Natural killer cell (primary cell): ENCODE measurements at regions not wholly inside any gene's neighbourhood (a gene's known extent, or its start where the extent isn't known, plus 50 kb on each side); places are given as distances from the start of the nearest gene placed in this dataset.

ENCODE experiments used
- ATAC-seq, 3 donors: fragments of 150-1000 bp in 2 of 3; fragments of 200-7000 bp in 1 of 3; cut with Tn5 transposase; 1 replicate in 1 of 3; 2 replicates in 2 of 3; pipeline ENCODE4 v1.10.0; 2021; ENCODE audit warnings: mild to moderate bottlenecking in 2 of 3, moderate library complexity in 2 of 3
- DNase-seq, 2 donors: peaks; one replicate each; pipeline versions ENCODE4 v3.0.0 to v3.0.0-alpha.2; 2013 to 2021; ENCODE audit warnings: mixed read lengths in 1 of 2
- H3K27ac ChIP-seq: one replicate; pipeline ENCODE4 v1.5.1; 2013; ENCODE audit warnings: mild to moderate bottlenecking, low read length
- H3K27me3 ChIP-seq: one replicate; pipeline ENCODE4 v1.6.1; 2013; ENCODE audit warnings: low read length; ENCODE audit not compliant: control insufficient read depth, insufficient read depth
- H3K36me3 ChIP-seq: one replicate; pipeline ENCODE4 v1.6.1; 2013; ENCODE audit warnings: low read length; ENCODE audit not compliant: control insufficient read depth, insufficient read depth
- H3K4me1 ChIP-seq: one replicate; pipeline ENCODE4 v1.6.1; 2013; ENCODE audit warnings: low read length; ENCODE audit not compliant: control insufficient read depth, insufficient read depth
- H3K4me3 ChIP-seq: one replicate; pipeline ENCODE4 v1.5.1; 2013; ENCODE audit warnings: low read length
- H3K9me3 ChIP-seq: one replicate; pipeline ENCODE4 v1.6.1; 2013; ENCODE audit warnings: low read length; ENCODE audit not compliant: control insufficient read depth, insufficient read depth
- H3K27ac Mint-ChIP-seq, 2 donors: one replicate each; pipeline ENCODE4 v1.8.0; 2022; ENCODE audit warnings: mild to moderate bottlenecking in 2 of 2, mixed read lengths in 2 of 2, moderate library complexity in 1 of 2
- H3K27me3 Mint-ChIP-seq, 2 donors: one replicate each; pipeline ENCODE4 v1.8.0; 2022; ENCODE audit warnings: low read depth in 2 of 2, mixed read lengths in 2 of 2
- H3K36me3 Mint-ChIP-seq: one replicate; pipeline ENCODE4 v1.8.0; 2022; ENCODE audit warnings: mixed read lengths
- H3K4me1 Mint-ChIP-seq, 2 donors: one replicate each; pipeline ENCODE4 v1.8.0; 2022; ENCODE audit warnings: mixed read lengths in 2 of 2
- H3K4me3 Mint-ChIP-seq: one replicate; pipeline ENCODE4 v1.8.0; 2022; ENCODE audit warnings: mild to moderate bottlenecking, moderate library complexity, mixed read lengths
- H3K9me3 Mint-ChIP-seq, 2 donors: one replicate each; pipeline ENCODE4 v1.8.0; 2022; ENCODE audit warnings: mixed read lengths in 2 of 2
- CTCF ChIP-seq: fragments of 200-600 bp; IDR thresholded peaks from one replicate; pipeline ENCODE4 v1.8.0; 2022; ENCODE audit warnings: antibody characterized with exemption
- WGBS: methylation state at CpG from one replicate; pipeline ENCODE4 v1.1.7; 2013; ENCODE audit warnings: missing lambda C conversion rate; ENCODE audit not compliant: insufficient coverage; 5-methylcytosine and 5-hydroxymethylcytosine counted together
- intact Hi-C: fragments of 100-400 bp; cut with micrococcal nuclease; formaldehyde crosslinking; loops from one replicate; pipeline ENCODE4 v1.14.2; 2022

- no peak for ATAC-seq
- no peak for TF ChIP-seq CTCF
Observed at GRCh38 chr5:160991205-160991604, 139.2 kb upstream of the ATP10B start.

GRCh38 chr5:160979385-160979784 lies 127.4 kb upstream of the ATP10B start:
- Histone ChIP-seq H3K36me3 (no peaks in the 10 kb centered on the region), H3K4me3 (no peak overlapping the region), H3K27ac (no peak overlapping the region), H3K27me3 (no peaks in the 10 kb centered on the region), H3K9me3 (no peaks in the 10 kb centered on the region), H3K4me1 (no peaks in the 10 kb centered on the region)
- Mint-ChIP-seq H3K9me3 (peaks cover 3 to 7% of the 10 kb centered on the region in 2 donors), H3K36me3 (no peaks in the 10 kb centered on the region), H3K4me3 (no peak overlapping the region), H3K27ac (no peak overlapping the region), H3K4me1 (no peaks in the 10 kb centered on the region), H3K27me3 (no peaks in the 10 kb centered on the region)
- WGBS: 84% methylated on average over 2 of the region's 3 CpGs
- intact Hi-C loops: no loop called here
- no peak for TF ChIP-seq CTCF
- DNase-seq (no peak), ATAC-seq (no peak)

More at GRCh38 chr5:160991205-160991604, 139.2 kb upstream of the ATP10B start:
- Mint-ChIP-seq H3K27me3 (no peaks in the 10 kb centered on the region), H3K4me3 (no peak overlapping the region), H3K4me1 (no peaks in the 10 kb centered on the region), H3K36me3 (no peaks in the 10 kb centered on the region), H3K9me3 (peaks cover 0 to 5% of the 10 kb centered on the region in 2 donors), H3K27ac (no peak overlapping the region)
- Histone ChIP-seq H3K4me3 (no peak overlapping the region), H3K9me3 (no peaks in the 10 kb centered on the region), H3K27me3 (no peaks in the 10 kb centered on the region), H3K4me1 (no peaks in the 10 kb centered on the region), H3K27ac (no peak overlapping the region), H3K36me3 (no peaks in the 10 kb centered on the region)
- WGBS: no CpG with 5 or more reads among the region's 1 CpG
- intact Hi-C loops: loop anchor here (1.0 kb wide), 1 partner anchor 23 kb away; no protein-coding TSS in a partner anchor
- DNase-seq: no peak

GRCh38 chr5:160978944-160979343 lies 126.9 kb upstream of the ATP10B start:
- no peak overlapping the region for H3K4me3 ChIP-seq
- no peak overlapping the region for H3K4me3 Mint-ChIP-seq
- DNase-seq: no peak
- no peaks in the 10 kb centered on the region for H3K4me1 ChIP-seq
- no peak for TF ChIP-seq CTCF
- H3K27ac Mint-ChIP-seq: no peak overlapping the region
- no peaks in the 10 kb centered on the region for H3K27me3 ChIP-seq
- H3K27me3 Mint-ChIP-seq: no peaks in the 10 kb centered on the region
- H3K4me1 Mint-ChIP-seq: no peaks in the 10 kb centered on the region
- H3K9me3 Mint-ChIP-seq: peaks cover 3 to 5% of the 10 kb centered on the region in 2 donors
- H3K27ac ChIP-seq: no peak overlapping the region
- H3K36me3 Mint-ChIP-seq: no peaks in the 10 kb centered on the region
- intact Hi-C loops: no loop called here
- no peaks in the 10 kb centered on the region for H3K36me3 ChIP-seq
- H3K9me3 ChIP-seq: no peaks in the 10 kb centered on the region
- no peak for ATAC-seq

- no peaks in the 10 kb centered on the region for H3K36me3 Mint-ChIP-seq
- intact Hi-C loops: no loop called here
- no peak for TF ChIP-seq CTCF
- H3K27me3 Mint-ChIP-seq: no peaks in the 10 kb centered on the region
- ATAC-seq (no peak), DNase-seq (no peak)
- Histone ChIP-seq H3K4me3 (no peak overlapping the region), H3K27ac (no peak overlapping the region), H3K4me1 (no peaks in the 10 kb centered on the region), H3K27me3 (no peaks in the 10 kb centered on the region), H3K9me3 (no peaks in the 10 kb centered on the region), H3K36me3 (no peaks in the 10 kb centered on the region)
- H3K9me3 Mint-ChIP-seq: peaks cover 3 to 5% of the 10 kb centered on the region in 2 donors
- H3K4me1 Mint-ChIP-seq: no peaks in the 10 kb centered on the region
- WGBS: 72% methylated on average over 2 of the region's 2 CpGs
- no peak overlapping the region for H3K27ac Mint-ChIP-seq
- no peak overlapping the region for H3K4me3 Mint-ChIP-seq
Observed at GRCh38 chr5:160976181-160976580, 124.2 kb upstream of the ATP10B start.
